Inferior parietal cortex (tissue), 1 donor: ENCODE measurements at regions not wholly inside any gene's neighbourhood (a gene's known extent, or its start where the extent isn't known, plus 50 kb on each side); places are given as distances from the start of the nearest gene placed in this dataset.
"Not testable (repeated sequence)": the region's sequence is repeated elsewhere in the genome, so short reads cannot be mapped to it uniquely, and the experiment has no call there.

Experiments used
- DNase-seq: peaks from one replicate; pipeline ENCODE4 v3.0.0-alpha.2; 2016; ENCODE audit errors: extremely low spot score

DNA sequence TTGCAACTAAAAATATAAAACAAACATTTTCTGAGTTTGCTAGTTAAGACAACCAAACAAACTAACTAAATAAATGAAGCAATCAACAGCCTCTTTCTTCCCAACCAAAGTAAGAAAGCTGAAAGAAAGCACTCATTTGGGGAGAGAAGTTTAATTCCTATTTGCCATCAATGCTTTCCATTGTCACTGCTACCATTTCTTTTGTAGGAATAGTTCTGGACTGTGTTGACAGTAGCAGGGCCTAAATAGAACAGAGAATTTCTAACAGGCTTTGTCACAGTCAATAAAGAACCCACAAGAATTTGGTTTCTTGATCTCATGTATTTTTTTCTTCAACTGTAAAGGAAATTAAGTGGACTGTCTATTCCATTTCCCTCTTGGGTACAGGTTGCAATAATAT, 1886.4 kb upstream of the TENM3 start:
- DNase-seq, result no peak

DNA sequence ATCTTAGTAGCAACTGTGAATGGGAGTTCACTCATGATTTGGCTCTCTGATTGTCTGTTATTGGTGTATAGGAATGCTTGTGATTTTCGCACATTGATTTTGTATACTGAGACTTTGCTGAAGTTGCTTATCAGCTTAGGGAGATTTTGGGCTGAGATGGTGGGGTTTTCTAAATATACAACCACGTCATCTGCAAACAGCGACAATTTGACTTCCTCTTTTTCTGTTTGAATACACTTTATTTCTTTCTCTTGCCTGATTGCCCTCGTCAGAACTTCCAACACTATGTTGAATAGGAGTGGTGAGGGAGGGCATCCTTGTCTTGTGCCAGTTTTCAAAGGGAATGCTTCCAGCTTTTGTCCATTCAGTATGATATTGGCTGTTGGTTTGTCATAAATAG, 1883.1 kb upstream of the TENM3 start:
- not testable (repeated sequence) for DNase-seq

DNA sequence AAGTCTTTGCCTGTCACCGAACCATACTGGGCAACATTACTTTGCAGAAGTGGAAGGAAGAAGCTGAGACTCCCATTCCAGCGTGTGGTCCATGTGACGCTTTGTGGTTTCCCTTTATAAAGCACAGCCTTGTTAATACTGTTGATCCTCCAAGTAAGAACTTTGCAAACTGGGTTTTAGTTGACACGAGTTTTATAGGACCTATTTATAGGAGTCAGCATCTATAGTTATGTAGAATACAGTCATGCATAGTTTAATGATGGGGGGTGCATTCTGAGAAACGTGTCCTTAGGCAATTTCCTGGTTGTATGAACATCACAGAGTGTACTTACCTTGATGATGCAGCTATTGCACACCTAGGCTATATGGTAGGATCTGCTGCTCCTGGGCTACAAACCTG, 1879.4 kb upstream of the TENM3 start:
- no peak for DNase-seq

DNA sequence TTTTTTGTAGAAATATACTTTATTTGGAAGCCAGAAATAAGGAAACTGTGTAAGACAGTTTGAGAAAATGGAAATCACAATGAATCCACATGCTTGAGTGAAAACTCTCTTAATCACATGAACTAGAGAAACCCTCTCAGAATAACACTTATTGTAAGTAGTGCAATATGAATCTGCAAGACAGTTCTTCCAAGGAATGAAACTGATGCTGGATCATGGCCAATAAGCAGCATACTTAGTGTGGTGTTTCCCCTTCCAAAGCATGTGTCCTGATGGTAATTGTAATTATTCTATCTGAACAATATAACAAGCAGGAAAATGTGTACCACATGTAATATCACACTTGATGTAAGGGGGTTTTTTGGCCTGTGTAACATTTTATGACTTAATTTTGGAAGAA, 1870.5 kb upstream of the TENM3 start:
- DNase-seq, result no peak

DNA sequence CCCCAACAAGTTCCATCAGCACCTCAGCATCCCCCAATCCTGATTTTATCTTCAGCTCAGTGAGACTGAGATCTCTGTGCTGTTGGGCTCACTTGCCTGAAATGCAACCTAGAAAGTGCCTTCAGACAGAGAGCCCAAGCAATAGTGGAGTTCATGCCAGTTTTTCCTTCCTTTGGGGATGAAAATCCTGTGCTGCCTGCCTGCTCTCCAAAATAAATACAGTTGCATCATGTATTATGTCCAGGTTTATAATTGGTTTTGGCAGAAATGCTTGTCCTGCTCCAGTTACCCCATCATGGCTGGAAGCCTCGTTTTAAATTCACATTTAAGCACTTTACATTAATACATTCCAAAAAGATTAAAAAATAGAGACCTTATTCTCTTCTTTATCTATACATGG, 1865.5 kb upstream of the TENM3 start:
- no peak for DNase-seq

DNA sequence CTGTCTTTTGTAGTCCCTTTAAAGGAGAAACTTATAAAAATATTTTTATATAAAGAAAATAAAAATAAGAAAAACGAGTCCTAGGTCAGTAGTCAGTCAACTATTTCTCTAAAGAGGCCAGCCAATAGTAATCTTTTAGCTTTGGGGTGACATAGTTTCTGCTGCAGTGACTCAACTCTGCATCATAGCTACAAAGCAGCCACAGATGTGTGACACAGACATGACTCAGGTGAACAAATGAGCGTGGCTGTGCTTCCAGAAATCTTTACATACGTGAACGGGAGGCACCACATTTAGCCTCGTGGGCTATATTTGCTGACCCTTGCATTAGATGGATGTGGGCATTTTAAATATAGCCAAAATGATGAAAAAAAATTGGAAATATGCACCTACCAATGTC, 1862.5 kb upstream of the TENM3 start:
- no peak for DNase-seq

DNA sequence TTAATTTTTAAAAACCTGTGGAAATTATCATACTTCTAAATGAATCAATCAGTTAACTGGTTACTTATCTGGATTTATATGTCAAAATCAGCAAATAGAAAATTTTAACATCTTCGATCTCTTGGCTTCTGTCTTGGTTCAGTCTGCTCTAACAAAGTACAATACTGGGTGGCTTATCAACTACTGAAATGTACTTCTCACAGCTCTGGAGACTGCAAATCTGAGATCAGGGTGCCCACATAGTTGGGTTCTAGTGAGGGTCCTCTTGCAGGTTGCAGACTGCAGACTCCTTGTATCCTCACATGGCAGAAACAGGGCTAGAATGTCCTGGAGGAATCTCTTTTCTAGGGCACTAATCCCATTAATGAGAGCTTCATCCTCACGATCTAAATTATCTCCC, 1851.6 kb upstream of the TENM3 start:
- no peak for DNase-seq

DNA sequence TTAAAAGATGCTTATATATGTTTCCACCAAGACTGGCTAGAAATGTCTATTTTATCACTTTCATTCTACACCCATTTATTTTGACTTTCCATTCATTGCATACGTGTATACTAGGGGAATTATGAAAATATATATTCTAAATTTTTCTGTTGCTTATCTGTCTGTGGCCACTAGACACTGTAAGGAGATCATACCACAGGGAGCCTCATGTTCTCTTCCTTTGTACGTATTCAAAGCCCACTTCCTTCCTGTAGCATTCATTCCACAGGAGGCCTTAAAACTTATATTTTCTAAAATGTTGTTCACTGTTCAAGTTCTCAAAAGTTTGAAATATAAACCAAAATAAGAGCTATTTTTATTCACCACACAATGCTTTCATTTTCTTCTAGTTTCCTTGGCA, 1848.9 kb upstream of the TENM3 start:
- no peak for DNase-seq

DNA sequence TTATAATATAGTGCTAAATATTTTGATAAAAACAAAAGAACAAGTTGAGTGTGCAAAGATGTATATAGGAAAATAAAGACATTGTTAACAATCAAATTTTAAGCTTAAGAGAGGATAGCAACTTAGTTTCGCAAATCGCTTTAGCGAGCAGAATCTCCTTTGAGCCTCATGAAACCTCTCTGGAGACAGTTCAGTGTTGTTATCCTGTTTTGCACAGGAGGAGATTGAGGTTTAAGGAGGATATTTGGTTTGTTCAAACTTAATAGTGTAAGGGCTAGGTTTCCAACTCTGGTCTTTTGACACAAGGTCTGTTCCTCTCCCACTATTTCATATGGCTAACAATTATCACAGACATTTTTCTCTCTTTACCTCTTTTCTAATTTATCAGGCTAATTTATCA, 1848.5 kb upstream of the TENM3 start:
- DNase-seq, result no peak

DNA sequence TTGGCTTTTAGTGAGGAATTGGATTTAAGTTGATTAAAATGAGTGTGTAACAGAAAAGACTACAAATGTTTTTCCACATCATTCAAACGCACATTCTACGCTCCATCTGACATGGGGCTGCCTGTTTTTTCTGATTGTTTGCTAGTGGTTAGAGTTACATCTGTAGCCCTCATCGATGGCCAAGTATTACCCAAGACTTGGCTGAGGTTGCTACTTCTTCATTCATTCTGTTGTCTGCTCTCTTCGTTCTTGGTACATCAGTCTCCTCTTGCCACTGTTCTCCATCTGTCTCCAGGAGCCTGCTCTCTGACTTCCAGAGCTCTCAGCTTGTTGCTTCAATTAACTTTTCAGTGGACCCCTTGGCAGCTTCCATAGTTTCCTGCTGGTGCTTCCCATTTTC, 1844.6 kb upstream of the TENM3 start:
- DNase-seq, result no peak

DNA sequence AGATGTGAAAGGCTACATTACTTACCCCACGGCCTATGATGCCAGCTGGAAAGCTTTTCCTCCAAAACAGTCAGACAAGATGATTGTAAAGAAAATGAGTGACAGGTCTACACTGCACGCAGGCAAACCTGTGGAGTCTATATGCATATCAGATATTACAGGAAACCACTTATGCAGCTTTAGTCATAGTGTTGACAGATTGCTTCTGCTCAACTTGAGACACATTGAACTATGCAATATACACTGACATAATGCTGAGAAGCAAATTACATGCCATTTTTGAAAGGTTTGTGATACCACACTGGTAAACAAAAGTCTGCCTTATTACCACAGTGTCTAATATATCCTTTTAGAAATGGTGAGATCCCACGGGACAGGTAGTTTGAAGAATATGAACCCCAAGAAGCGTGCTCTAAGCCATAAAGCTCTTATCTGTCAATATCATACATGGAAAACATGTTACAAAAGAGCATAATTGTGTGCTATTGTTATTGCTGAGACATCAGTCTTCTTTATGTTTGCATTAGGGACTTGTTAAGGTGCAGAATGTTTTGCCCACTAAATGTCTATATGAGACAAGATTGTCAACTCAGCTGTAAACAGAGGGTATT, 1835.8 kb upstream of the TENM3 start:
- no peak for DNase-seq

DNA sequence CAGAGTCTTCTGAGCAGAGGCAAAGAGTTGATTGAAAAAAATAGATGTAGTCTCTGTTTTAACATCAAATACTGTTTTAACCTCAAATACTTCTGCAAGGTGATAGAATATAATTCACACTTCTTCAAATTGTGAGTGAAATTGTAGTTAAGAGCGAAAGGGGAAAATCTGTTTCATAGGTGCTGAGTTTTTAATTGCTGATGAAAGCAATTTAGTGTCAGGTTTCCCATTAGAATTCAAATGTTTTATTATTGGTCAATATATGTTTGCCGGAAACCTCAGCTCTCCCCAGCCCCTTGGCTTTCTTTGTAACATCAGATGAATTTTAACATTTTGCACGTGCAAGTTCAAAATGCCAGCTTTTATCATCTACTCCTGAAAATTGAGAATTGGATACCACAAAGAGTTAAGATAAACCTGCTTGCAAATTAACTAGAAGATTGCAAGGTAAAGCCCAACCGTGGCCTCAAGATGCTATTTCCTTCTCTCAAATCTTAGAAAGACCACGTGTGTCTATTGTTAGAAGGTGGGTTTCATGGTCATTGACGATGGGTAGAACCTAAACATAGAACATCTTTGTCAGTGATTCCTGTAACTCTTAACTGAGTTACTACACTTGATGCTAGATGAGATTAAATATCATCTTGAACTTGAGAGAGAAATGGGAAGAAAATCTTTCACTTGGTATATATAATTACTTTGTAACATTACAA, 1824.2 kb upstream of the TENM3 start:
- no peak for DNase-seq

DNA sequence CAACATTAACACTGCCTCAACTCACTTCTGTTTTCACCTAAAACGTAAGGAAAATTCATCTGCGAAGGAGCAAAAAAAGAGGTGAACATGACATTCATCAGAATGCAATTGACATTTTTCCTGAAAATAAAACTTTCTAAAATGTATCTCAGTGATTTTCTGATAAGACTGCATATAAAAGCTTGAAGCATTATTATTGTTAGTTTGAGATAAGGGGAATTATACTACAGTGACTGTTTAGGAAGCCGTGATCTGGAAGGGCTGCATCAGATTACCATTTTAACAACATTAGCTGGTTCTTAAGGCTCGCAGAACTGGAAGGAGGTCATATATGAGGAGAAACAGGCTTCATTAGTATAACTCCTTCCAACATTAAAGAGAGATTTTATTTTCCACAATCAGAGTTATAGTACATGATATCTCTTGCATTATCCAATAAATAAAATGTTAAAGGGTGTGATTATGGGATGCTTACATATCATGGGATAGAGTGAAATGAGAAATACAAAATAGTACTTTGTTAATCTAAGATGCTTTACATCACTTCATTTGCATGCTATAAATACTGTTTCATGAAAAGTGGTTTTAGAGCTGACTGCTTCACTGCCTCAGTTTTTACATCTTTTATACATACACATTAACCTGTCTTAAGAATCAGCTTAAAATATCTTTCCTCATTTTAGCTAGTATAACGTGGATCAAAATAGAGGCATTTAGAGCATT, 1820.1 kb upstream of the TENM3 start:
- DNase-seq, result no peak

DNA sequence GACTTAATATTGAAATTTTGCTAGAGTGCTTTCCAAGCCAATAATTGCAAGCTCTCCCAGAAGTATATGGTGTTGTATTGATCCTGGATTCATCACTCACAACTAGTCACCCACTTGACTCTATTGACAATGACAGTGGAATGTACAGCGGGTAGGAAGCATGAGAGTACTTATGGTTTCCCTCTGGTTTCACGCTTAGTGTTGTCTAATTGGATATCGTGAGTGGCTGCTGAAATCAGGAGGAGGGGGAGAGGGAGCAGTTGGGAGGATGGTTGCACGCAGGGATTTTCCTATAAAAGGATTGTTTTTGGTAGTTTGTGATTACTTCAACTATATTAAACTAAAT, 1819.5 kb upstream of the TENM3 start:
- no peak for DNase-seq

DNA sequence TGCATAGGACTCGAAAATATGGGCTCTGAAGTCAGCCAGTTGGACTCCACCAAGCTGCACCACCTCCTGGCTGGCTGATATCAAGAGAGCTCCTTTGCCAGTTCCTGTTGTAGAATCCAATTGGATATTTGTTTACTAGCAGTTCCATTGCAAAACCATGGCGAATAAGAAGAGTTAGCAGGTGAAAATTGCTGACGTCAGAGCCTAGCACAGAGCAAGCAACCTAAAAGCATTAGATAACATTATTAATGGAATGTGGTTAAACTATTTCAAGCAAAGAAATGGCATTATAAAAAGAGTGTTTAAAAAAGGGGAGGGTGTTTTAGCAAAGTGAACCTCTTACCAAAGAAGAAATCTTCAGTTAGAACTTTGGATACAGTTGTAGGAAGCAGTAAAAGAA, 1816.3 kb upstream of the TENM3 start:
- no peak for DNase-seq

DNA sequence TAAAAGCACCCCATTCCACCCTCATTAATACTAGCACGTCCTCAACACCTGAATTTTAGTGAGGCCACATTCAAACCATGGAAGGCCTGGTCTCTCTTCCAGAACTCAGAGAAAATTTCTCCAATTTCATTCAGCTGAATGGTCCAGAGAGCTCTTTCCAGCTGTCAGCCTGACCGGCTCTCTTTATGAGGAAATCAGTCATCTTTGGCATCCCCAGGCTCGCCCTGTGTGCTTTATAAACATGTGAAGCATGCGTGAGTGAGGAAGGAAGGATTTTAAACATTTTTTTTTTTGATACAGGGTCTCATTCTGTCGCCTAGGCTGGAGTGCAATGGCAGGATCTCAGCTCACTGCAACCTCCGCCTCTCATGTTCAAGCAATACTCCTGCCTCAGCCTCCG, 1812.9 kb upstream of the TENM3 start:
- DNase-seq, result no peak

DNA sequence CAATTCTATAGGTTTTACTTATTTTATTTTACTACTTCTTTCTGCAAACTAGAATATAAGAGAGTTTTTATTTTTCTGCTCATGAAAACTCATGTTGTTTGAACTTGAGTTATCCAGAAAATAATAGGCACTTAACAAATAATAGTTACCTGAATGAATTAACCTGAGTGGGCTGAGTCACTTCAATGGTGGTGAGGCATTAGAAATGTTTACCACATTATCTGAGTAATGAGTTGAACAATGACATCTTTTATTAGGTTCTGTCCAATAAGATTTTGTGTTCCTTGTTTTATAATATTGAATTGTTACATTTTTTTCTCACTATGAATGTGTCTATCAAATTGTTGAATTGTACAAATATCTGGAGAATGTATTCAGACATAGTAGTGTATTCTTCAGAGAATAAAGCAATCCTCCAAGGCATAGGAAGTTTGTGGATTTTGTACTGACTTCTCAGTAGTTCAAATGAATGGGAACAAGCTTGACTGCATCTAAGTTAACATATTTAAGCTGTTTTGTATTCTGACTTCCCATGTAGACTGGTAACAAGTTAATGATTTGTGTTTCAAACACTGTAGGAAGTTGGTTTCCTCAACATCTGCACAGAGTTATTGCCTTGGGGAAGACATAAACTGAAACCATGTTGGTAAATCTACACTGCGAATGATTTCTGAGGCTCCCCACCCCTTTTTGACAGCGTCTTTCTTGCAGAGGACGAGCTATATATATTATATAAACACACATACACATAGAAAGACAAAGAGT, 1808.9 kb upstream of the TENM3 start:
- no peak for DNase-seq

DNA sequence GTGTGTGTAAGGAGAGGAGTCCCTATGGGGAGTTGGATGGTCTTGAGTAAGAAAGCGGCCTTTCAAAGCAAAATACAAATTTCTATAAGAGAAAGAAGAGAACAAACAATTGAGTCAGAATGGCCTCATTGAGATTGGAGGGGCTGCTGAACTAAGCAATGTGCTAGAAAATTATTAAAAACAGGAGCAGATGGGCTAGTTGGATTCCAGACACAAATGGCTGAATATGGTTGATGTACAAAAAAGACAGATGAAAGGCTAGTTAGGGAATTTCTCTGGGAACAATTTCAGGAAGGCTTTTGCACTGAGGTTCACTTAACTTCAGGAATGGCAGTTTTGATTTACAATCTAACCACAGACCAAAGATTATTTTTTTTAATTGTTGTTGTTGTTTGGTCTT, 1806.8 kb upstream of the TENM3 start:
- no peak for DNase-seq

DNA sequence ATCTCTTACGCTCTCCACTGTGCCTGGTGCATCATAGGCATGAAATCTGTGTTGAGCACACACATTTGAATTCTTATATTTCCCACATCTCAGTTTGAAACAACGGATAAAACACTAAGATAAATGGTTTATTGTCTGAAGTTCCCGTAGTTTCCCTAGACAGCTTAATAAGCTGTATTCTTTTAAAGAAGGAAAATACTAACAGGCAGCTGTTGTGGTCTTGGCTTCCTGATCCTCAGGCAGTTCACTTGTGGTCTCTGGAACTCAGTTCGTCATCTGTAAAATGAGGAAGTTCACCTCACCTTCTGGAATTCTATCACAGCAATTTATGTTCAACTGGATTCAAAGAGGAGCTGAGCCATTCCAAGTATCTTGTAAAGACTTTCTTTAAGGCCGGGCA, 1805.6 kb upstream of the TENM3 start:
- DNase-seq, result no peak

DNA sequence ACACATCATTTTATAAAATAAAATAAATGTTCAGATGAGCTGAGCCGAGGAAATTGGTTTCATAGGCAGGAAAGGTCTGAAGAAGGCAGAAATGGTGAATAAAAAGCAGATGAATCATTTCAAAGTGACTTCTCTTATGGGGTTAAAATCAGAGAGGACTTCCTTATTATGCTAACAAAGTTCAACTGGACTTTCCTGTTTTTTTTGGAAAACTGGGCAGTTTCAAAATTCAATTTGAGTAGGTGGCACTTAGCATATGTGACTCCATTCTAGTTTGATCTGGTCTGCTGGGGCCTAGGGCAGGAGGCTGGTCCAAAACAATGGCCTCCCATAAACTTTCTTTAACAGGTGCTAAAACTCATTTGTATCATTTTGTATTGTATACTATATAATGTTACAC, 1794.9 kb upstream of the TENM3 start:
- DNase-seq, result no peak

DNA sequence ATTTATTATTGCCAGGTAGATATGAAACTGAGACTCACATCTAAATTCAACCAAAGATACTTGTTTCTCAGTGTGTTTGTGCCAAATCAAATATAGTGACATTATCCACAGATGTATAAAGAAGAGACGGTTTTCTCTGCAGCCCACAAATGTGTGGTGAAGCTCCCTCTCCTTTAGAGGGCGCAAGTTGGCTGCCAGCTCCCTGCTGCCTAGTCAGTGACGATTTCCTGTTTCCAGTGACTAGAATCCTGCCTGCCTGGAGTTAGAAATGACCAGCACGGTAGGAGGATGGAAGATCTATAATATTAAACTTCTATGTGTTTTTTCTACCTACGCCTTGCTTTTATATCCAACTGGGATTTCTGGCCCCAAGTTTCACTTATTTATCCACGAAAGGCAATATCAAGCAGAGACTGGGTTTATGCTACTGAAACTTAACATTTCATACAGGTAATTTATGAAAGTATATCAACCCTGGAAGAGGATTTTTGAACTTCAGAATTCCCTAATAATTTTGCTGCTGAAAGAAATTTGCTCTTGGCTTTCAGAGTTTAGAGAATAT, 1793.7 kb upstream of the TENM3 start:
- DNase-seq, result peak; percentile 29

DNA sequence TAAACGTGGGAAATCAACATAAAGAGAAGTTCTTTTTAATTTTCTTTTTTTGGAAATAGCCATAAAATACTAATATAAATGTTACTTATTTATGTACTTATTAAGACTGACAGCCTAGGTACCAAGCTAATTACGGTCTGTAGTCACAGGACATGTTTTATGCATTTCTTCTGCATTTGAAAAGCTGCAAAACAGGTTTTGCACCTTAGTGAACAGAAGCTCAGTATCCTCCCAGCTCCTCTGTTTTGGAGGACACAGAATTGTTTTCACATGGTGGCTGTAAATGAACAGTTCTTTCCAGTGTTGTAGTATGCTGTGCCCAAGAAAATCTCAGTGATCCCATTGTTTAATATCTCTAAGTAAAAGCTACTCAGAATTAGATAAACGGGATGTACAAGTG, 1788.0 kb upstream of the TENM3 start:
- no peak for DNase-seq
